ENCODE measurements at regions not wholly inside any gene's neighbourhood (a gene's known extent, or its start where the extent isn't known, plus 50 kb on each side); places are given as distances from the start of the nearest gene placed in this dataset.

DNA sequence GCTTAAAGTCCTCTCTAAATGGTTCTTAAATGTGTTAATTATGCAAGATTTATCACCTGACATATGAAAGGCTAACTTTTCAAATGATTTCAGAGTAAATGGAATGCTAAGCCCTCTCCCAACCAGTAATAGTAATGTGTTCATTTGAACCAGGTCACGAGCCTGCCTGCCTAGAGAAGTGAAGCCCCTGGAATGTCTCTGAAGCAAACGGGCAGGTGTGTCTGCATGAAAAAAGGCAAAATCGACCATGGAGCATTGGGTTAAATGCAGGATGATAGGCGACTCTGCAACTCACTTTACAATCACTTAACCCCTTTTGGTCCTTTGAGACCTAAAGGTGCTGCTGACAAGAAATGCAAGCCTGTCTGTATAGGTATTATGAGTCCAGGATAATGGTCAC lies 798.4 kb upstream of the ACVR2A start:
- no peak for TF ChIP-seq CTCF (conservative IDR thresholded peaks at IDR 0.05 in 1 of 2, IDR thresholded peaks at IDR 0.05 in 1 of 2; ENCODE audit: low read depth in 1 of 2, low read length in 2 of 2)
- TF ChIP-seq EZH2 (IDR thresholded peaks at IDR 0.05; ENCODE audit: low read length, missing control alignments) = no peak

Data from fibroblast of lung (primary cell).